Heart left ventricle (tissue), 16 donors: ENCODE measurements at regions not wholly inside any gene's neighbourhood (a gene's known extent, or its start where the extent isn't known, plus 50 kb on each side); places are given as distances from the start of the nearest gene placed in this dataset.

Experiments used
- ATAC-seq, 4 donors: fragments of 200-7000 bp; cut with Tn5 transposase; one replicate each; pipeline ENCODE4 v1.9.1; 2020 to 2022; ENCODE audit warnings: moderate library complexity in 4 of 4, mild to moderate bottlenecking in 3 of 4, moderate number of reproducible peaks in 1 of 4
- DNase-seq, 5 donors: peaks; one replicate each; pipeline ENCODE4 v3.0.0-alpha.2; 2020
- H3K27ac ChIP-seq, 12 donors: fragments of 200-600 bp; sonication (generic) in 4 of 12; one replicate each; pipeline versions ENCODE4 v1.5.0 to v1.8.0; 2016 to 2022; ENCODE audit warnings: mild to moderate bottlenecking in 2 of 12
- H3K27me3 ChIP-seq, 9 donors: fragments of 200-600 bp; sonication (generic) in 2 of 9; one replicate each; pipeline versions ENCODE4 v1.5.1 to v1.8.0; 2016 to 2022; ENCODE audit warnings: mild to moderate bottlenecking in 3 of 9
- H3K36me3 ChIP-seq, 9 donors: fragments of 200-600 bp; sonication (generic) in 2 of 9; one replicate each; pipeline versions ENCODE4 v1.5.0 to v1.8.0; 2018 to 2022; ENCODE audit warnings: mild to moderate bottlenecking in 2 of 9
- H3K4me1 ChIP-seq, 12 donors: fragments of 200-600 bp; sonication (generic) in 4 of 12; one replicate each; pipeline versions ENCODE4 v1.5.0 to v1.8.0; 2016 to 2022; ENCODE audit warnings: mild to moderate bottlenecking in 3 of 12
- H3K4me3 ChIP-seq, 12 donors: fragments of 200-600 bp; sonication (generic) in 4 of 12; one replicate each; pipeline versions ENCODE4 v1.5.0 to v1.8.0; 2017 to 2022; ENCODE audit warnings: mild to moderate bottlenecking in 9 of 12, moderate library complexity in 4 of 12
- H3K9me3 ChIP-seq, 12 donors: fragments of 200-600 bp; sonication (generic) in 4 of 12; one replicate each; pipeline versions ENCODE4 v1.5.0 to v1.8.0; 2016 to 2022; ENCODE audit warnings: mild to moderate bottlenecking in 1 of 12
- POLR2A ChIP-seq, 2 donors: fragments of 450-650 bp; IDR thresholded peaks; one replicate each; pipeline ENCODE4 v1.6.1; 2017; ENCODE audit warnings: antibody characterized with exemption in 2 of 2, mild to moderate bottlenecking in 2 of 2, moderate library complexity in 2 of 2
- WGBS, 4 donors: extraction: QIAGEN DNeasy Blood & Tissue Kit in 2 of 4; methylation state at CpG; one replicate each; pipeline versions ENCODE4 v1.1.5 to v1.1.7; 2013 to 2018; 5-methylcytosine and 5-hydroxymethylcytosine counted together
- intact Hi-C, 10 donors: fragments of 100-400 bp; cut with DNase I; formaldehyde crosslinking; loops; one replicate each; pipeline versions ENCODE4 v1.11.1 to v1.14.2; 2022
- TF ChIP-seq, protein P1 (sequence below), 12 donors: fragments of 200-600 bp; sonication (generic) in 4 of 12; IDR thresholded peaks; one replicate each; pipeline versions ENCODE4 v1.5.0 to v1.8.0; 2018 to 2022; ENCODE audit warnings: antibody characterized with exemption in 12 of 12, mild to moderate bottlenecking in 5 of 12
- donor health status: ischemic (EF 13 %, LVEDD 7.1; RV severe dilation, severe dysfunction).
- donor health status: healthy with polysubstance abuse.
- donor health status: DM: no; HTN: yes; CAD: no.
- donor health status: DM: no; HTN: no; CAD: no.
- donor health status: ischemic (EF 25% LVEDD 6.9; RV normal size, moderate dysfunction).
- donor health status: ischemic (EF 25% LVEDD 5.7; RV mildly dilated, moderate dysfunction).
- donor health status: healthy.
- donor health status: DM: yes; HTN: yes; CAD: no.
- donor health status: ischemic (EF 35%, LVEDD 5.7; RV mildly dilated, moderate dysfunction).
- donor health status: nonischemic (EF 11% LVEDD 7.7; RV severe dilation, severe dysfunction).
- donor health status: DM: yes; HTN: yes; CAD: no.
- donor health status: PGD.
- donor health status: ischemic (EF 29% LVEDD 5.4; RV normal size, mild dysfunction).
- donor health status: nonischemic (EF 23%, LVEDD 6.1; RV moderate dilation, normal function).

DNA sequence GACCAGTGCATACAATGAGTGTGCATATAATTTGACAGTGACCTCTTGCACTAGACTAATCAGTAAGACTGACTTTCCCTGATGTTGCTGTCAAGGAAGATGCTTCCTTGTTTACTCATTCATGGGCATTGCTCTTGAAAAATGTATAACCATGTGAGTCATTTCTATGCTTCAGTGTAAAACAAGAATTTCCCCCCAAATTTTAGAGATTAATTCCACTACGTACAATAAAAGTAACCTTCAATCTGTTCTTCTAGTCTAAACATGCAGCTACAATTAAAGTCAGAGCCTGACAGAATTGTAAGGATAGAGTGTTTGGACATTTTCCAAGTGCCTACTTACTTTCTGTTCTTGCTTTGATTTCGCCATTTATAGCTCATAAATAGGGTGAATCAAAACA, 935.7 kb downstream of the RAPGEF2 start:
- H3K9me3 ChIP-seq, result peaks cover 0 to 11% (median 0%) of the 10 kb centered on the region in 12 donors
- no peak for ATAC-seq
- H3K4me1 ChIP-seq, result no peaks in the 10 kb centered on the region
- H3K36me3 ChIP-seq, result no peaks in the 10 kb centered on the region
- H3K27ac ChIP-seq, result no peak overlapping the region
- no peak for DNase-seq
- no peak overlapping the region for H3K4me3 ChIP-seq
- intact Hi-C loops, result no loop called here
- TF ChIP-seq, protein P1, sequence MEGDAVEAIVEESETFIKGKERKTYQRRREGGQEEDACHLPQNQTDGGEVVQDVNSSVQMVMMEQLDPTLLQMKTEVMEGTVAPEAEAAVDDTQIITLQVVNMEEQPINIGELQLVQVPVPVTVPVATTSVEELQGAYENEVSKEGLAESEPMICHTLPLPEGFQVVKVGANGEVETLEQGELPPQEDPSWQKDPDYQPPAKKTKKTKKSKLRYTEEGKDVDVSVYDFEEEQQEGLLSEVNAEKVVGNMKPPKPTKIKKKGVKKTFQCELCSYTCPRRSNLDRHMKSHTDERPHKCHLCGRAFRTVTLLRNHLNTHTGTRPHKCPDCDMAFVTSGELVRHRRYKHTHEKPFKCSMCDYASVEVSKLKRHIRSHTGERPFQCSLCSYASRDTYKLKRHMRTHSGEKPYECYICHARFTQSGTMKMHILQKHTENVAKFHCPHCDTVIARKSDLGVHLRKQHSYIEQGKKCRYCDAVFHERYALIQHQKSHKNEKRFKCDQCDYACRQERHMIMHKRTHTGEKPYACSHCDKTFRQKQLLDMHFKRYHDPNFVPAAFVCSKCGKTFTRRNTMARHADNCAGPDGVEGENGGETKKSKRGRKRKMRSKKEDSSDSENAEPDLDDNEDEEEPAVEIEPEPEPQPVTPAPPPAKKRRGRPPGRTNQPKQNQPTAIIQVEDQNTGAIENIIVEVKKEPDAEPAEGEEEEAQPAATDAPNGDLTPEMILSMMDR (IDR thresholded peaks at IDR 0.05), result no peak
- no peak for TF ChIP-seq POLR2A (IDR thresholded peaks at IDR 0.05)
- H3K27me3 ChIP-seq, result no peaks in the 10 kb centered on the region
- WGBS, 4 donors, result 65 to 77% (median 70%) methylated on average over 2 of the region's 2 CpGs

DNA sequence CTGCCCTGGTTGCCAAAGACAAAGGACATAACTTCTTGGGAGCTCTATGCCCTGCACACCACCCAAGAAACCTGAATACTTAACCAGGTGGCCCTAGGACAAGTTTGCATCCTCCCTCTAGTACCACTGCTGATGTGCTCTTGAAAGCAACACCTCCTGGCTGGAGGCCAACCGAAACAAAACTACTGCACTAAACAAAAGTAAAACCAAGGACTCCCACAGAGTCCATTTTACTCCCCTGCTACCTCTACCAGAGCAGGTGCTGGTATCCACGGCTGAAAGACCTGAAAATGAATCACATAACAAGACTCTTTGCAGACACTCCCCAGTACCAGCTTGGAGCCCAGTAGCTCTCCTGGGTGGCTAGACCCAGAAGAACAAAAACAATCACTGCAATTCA, 941.8 kb downstream of the RAPGEF2 start:
- TF ChIP-seq, protein P1 (IDR thresholded peaks at IDR 0.05), result no peak
- no peak for TF ChIP-seq POLR2A (IDR thresholded peaks at IDR 0.05)
- no peak overlapping the region for H3K4me3 ChIP-seq
- no peaks in the 10 kb centered on the region for H3K36me3 ChIP-seq
- ATAC-seq, result no peak
- 69 to 74% (median 71%) methylated on average over 2 of the region's 2 CpGs for WGBS, 4 donors
- no peak for DNase-seq
- no peaks in the 10 kb centered on the region for H3K27me3 ChIP-seq
- H3K9me3 ChIP-seq, result no peaks in the 10 kb centered on the region
- intact Hi-C loops, result no loop called here
- H3K4me1 ChIP-seq, result no peaks in the 10 kb centered on the region
- H3K27ac ChIP-seq, result no peak overlapping the region

DNA sequence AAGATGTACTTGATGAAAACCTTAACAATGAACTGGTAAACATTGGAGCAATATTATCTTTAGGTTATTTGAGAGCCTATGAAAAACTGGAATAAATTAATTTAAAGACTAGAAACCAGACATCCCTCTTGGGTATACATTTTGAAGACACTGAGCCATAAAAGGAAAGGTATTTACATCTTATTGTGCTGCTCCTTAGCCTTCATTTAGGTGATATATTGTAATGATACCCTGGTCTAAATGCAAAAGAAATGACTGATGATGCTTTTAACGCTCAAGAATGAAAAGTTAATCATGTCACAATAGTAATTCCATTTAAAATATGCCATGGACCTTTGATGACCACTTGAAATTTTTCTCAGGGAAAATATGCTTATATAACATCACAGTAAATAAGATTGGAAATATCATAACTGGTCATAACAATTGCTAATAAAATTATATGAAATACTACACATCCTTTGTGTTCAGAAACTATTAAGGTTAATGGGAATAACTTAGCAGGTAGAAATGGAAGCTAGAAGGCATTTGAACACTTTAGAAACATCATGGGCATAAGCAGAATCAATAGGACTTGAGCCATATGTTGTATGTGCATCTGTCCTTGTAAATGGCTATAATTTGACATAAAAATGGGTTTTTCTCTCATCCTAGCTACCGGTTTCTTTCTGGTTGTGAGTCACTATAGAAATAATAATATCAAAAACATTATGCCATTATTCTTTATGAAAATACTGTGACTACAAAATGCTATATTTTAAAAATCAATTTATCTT, 979.7 kb downstream of the RAPGEF2 start:
- Histone ChIP-seq H3K27me3 (no peaks in the 10 kb centered on the region), H3K27ac (no peak overlapping the region), H3K9me3 (peaks cover 0 to 12% (median 0%) of the 10 kb centered on the region in 12 donors), H3K4me3 (no peak overlapping the region), H3K36me3 (no peaks in the 10 kb centered on the region), H3K4me1 (no peaks in the 10 kb centered on the region)
- TF ChIP-seq, protein P1 (IDR thresholded peaks at IDR 0.05), result no peak
- TF ChIP-seq POLR2A (IDR thresholded peaks at IDR 0.05), result no peak
- WGBS, 4 donors, result 78 to 90% (median 87%) methylated on average over 2 of the region's 2 CpGs
- no peak for ATAC-seq
- intact Hi-C loops, result no loop called here
- DNase-seq, result no peak

DNA sequence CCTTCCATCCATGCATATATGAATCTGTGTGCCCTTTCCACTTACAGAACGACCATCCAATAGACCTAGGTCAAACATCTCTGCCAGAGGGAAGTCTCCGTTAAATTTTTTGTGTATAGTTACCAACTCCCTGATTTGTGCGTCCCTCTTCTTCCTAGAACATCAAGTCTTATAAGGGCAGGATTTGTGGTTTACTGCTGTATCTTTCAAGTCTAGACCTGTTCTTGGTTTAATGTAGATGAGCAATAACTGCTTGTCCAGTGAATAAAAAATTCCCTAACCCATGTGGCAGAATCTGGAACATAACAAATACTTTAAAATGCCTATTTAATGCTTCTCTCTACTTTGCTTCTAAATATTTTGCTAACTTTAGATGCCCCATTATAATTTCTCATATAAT, 988.8 kb downstream of the RAPGEF2 start:
- Histone ChIP-seq H3K9me3 (peaks cover 0 to 23% (median 2%) of the 10 kb centered on the region in 12 donors), H3K27ac (no peak overlapping the region), H3K36me3 (no peaks in the 10 kb centered on the region), H3K27me3 (no peaks in the 10 kb centered on the region), H3K4me1 (no peaks in the 10 kb centered on the region), H3K4me3 (no peak overlapping the region)
- intact Hi-C loops, result no loop called here
- ATAC-seq (no peak), DNase-seq (no peak)
- no peak for TF ChIP-seq POLR2A (IDR thresholded peaks at IDR 0.05)
- WGBS, 4 donors, result 70 to 80% (median 76%) methylated on average over 3 of the region's 3 CpGs

DNA sequence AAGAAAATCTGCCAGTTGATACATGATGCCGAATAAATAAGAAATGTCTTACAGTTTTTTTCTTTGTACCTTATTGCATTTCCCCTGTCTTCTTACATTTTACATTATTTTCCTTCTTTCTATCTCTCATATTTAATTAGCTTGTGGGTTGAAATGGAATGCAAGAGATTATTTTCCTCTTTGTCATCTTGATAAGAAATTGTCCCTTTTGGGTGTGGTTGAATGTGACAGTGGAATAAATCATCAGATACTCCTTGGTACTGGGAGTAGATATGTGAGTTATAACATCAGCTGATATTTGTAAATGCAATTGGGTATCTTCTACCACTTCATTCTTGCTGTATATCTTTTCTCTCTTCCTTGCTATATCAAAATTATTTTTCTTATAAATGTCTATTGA, 997.4 kb downstream of the RAPGEF2 start:
- DNase-seq, result no peak
- intact Hi-C loops, result no loop called here
- Histone ChIP-seq H3K4me1 (no peaks in the 10 kb centered on the region), H3K4me3 (no peak overlapping the region), H3K27ac (no peak overlapping the region), H3K36me3 (no peaks in the 10 kb centered on the region), H3K27me3 (no peaks in the 10 kb centered on the region), H3K9me3 (no peaks in the 10 kb centered on the region)
- TF ChIP-seq POLR2A (IDR thresholded peaks at IDR 0.05), result no peak
- TF ChIP-seq, protein P1 (IDR thresholded peaks at IDR 0.05), result no peak
- WGBS, 4 donors, result 88 to 98% (median 93%) methylated on average over 1 of the region's 1 CpG
- no peak for ATAC-seq
